Vagina (tissue), 2 donors: ENCODE measurements at regions not wholly inside any gene's neighbourhood (a gene's known extent, or its start where the extent isn't known, plus 50 kb on each side); places are given as distances from the start of the nearest gene placed in this dataset.

ENCODE experiments used
- CTCF ChIP-seq, 3 experiments: fragments of 450-650 bp in 2 of 3; fragments of 200-600 bp in 1 of 3; sonication (generic) in 1 of 3; IDR thresholded peaks; one replicate each; pipeline ENCODE4 v1.5.1; 2017 to 2019; ENCODE audit warnings: antibody characterized with exemption in 3 of 3, mild to moderate bottlenecking in 2 of 3, moderate library complexity in 2 of 3
- POLR2AphosphoS5 ChIP-seq, 2 donors: sonication (generic); formaldehyde crosslinking; IDR thresholded peaks; one replicate each; pipeline ENCODE4 v1.9.0; 2017; ENCODE audit warnings: antibody characterized with exemption in 2 of 2, mild to moderate bottlenecking in 2 of 2, low read depth in 1 of 2; ENCODE audit not compliant: insufficient read depth in 1 of 2

- no peak for TF ChIP-seq POLR2AphosphoS5 (IDR thresholded peaks at IDR 0.05; ENCODE audit: insufficient read depth in 1 of 2, low read depth in 1 of 2)
- TF ChIP-seq CTCF (IDR thresholded peaks at IDR 0.05) = no peak
Measured at GRCh38 chr2:129464631-129465030, 514.8 kb upstream of the RAB6C start.
